Adrenal gland (tissue), 5 donors: ENCODE measurements at regions not wholly inside any gene's neighbourhood (a gene's known extent, or its start where the extent isn't known, plus 50 kb on each side); places are given as distances from the start of the nearest gene placed in this dataset.

ENCODE experiments used
- POLR2A ChIP-seq, 2 donors: fragments of 450-650 bp; IDR thresholded peaks; one replicate each; pipeline ENCODE4 v1.6.1; 2017; ENCODE audit warnings: antibody characterized with exemption in 2 of 2, mild to moderate bottlenecking in 2 of 2, moderate library complexity in 1 of 2
- TF ChIP-seq, protein P1 (sequence below), 6 experiments: fragments of 450-650 bp in 4 of 6; fragments of 200-600 bp in 2 of 6; sonication (generic) in 1 of 6; IDR thresholded peaks; 1 replicate in 5 of 6; 2 replicates in 1 of 6; pipeline versions ENCODE4 v1.5.1 to v1.8.0; 2016 to 2021; ENCODE audit warnings: antibody characterized with exemption in 6 of 6, mild to moderate bottlenecking in 2 of 6, moderate library complexity in 1 of 6
- donor health status: DM: no; HTN: no; CAD: no.

DNA sequence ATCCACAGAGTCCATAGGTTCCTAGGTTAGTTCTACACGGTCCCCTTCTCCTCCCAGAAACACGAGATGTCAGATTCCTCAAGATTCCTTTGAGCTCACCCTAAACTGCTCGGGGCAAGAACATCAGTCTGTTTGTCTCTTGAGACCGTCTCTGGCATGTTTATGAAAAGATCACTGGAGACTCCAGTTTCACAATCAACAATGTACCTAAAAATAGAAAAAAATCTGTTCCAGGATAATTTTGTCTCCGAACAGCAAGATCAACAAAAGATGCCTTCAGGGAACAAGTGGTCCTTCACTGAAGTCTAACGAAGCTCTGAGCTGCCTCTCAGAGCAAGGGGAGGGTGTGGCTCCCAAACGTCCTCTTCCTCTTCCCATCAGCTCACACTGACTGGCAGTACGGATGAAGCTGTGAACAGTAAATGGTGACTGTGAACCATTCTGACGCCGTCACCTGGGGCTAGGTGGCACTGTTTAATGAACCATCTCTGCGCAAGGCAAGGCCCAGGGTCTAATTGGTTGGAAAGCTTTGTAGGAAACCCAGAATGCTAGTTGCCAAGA, 156.2 kb upstream of the LYZL1 start:
- TF ChIP-seq POLR2A (IDR thresholded peaks at IDR 0.05) = no peak
- TF ChIP-seq, protein P1, sequence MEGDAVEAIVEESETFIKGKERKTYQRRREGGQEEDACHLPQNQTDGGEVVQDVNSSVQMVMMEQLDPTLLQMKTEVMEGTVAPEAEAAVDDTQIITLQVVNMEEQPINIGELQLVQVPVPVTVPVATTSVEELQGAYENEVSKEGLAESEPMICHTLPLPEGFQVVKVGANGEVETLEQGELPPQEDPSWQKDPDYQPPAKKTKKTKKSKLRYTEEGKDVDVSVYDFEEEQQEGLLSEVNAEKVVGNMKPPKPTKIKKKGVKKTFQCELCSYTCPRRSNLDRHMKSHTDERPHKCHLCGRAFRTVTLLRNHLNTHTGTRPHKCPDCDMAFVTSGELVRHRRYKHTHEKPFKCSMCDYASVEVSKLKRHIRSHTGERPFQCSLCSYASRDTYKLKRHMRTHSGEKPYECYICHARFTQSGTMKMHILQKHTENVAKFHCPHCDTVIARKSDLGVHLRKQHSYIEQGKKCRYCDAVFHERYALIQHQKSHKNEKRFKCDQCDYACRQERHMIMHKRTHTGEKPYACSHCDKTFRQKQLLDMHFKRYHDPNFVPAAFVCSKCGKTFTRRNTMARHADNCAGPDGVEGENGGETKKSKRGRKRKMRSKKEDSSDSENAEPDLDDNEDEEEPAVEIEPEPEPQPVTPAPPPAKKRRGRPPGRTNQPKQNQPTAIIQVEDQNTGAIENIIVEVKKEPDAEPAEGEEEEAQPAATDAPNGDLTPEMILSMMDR (IDR thresholded peaks at IDR 0.05) = no peak
